B cell (primary cell): ENCODE measurements at regions not wholly inside any gene's neighbourhood (a gene's known extent, or its start where the extent isn't known, plus 50 kb on each side); places are given as distances from the start of the nearest gene placed in this dataset.

Experiments
- ATAC-seq: fragments of 200-7000 bp; cut with Tn5 transposase; one replicate; pipeline ENCODE4 v1.10.0; 2021; ENCODE audit warnings: low read depth, mild to moderate bottlenecking, moderate number of reproducible peaks, moderate library complexity
- CTCF ChIA-PET: fragments of 350-600 bp; sonication (Branson Sonifier 250); formaldehyde crosslinking; loops from one replicate; lab custom pipeline; 2021; ENCODE audit warnings: antibody characterized with exemption, inconsistent platforms; lab: Charles Lee
- POLR2A ChIA-PET: fragments of 350-600 bp; sonication (Branson Sonifier 250); formaldehyde crosslinking; loops from one replicate; lab custom pipeline; 2021; ENCODE audit warnings: antibody characterized with exemption; lab: Charles Lee
- DNase-seq: peaks from one replicate; pipeline ENCODE4 v3.0.0; 2013
- H2AFZ ChIP-seq: 2 replicates; pipeline ENCODE4 v1.6.1; 2012; ENCODE audit warnings: mild to moderate bottlenecking, low read depth, low read length; ENCODE audit not compliant: insufficient read depth, poor library complexity, severe bottlenecking
- H3K27ac ChIP-seq, 2 donors: 1 replicate in 1 of 2; 2 replicates in 1 of 2; pipeline ENCODE4 v1.5.1; 2012 to 2013; ENCODE audit warnings: low read length in 2 of 2, mild to moderate bottlenecking in 2 of 2, moderate library complexity in 1 of 2
- H3K27me3 ChIP-seq, 4 experiments: fragments of 200-600 bp in 1 of 4; sonication (generic) in 1 of 4; replicated peaks in 1 of 4; 1 replicate in 2 of 4; 2 replicates in 2 of 4; pipeline versions ENCODE4 v1.6.1 to v1.7.0; 2013 to 2016; ENCODE audit warnings: low read length in 3 of 4, mild to moderate bottlenecking in 2 of 4, mixed read lengths in 1 of 4, moderate library complexity in 1 of 4; ENCODE audit not compliant: insufficient read depth in 4 of 4, control insufficient read depth in 3 of 4; ENCODE audit errors: control extremely low read depth in 1 of 4
- H3K36me3 ChIP-seq, 2 experiments: replicated peaks in 1 of 2; 1 replicate in 1 of 2; 2 replicates in 1 of 2; pipeline versions ENCODE4 v1.6.1 to v1.7.1; 2013; ENCODE audit warnings: low read length in 1 of 2; ENCODE audit not compliant: insufficient read depth in 2 of 2, control insufficient read depth in 1 of 2; ENCODE audit errors: control extremely low read depth in 1 of 2, extremely low read depth in 1 of 2
- H3K4me1 ChIP-seq, 2 donors: fragments of 200-600 bp in 1 of 2; sonication (generic) in 1 of 2; 1 replicate in 1 of 2; 2 replicates in 1 of 2; pipeline versions ENCODE4 v1.5.1 to v1.6.1; 2013 to 2017; ENCODE audit warnings: low read length in 2 of 2; ENCODE audit not compliant: control insufficient read depth in 2 of 2, insufficient read depth in 2 of 2
- H3K4me2 ChIP-seq: replicated peaks from 2 replicates; pipeline ENCODE3; 2012; ENCODE audit warnings: mild to moderate bottlenecking, low read depth, low read length; ENCODE audit not compliant: poor library complexity, severe bottlenecking
- H3K4me3 ChIP-seq, 5 experiments: fragments of 200-600 bp in 1 of 5; sonication (generic) in 1 of 5; 1 replicate in 3 of 5; 2 replicates in 2 of 5; pipeline versions ENCODE4 v1.5.1 to v1.7.0; 2011 to 2016; ENCODE audit warnings: low read length in 4 of 5, mild to moderate bottlenecking in 4 of 5, low read depth in 2 of 5, control low read depth in 1 of 5, moderate library complexity in 1 of 5; ENCODE audit not compliant: insufficient read depth in 1 of 5; ENCODE audit errors: control extremely low read depth in 1 of 5, extremely low read depth in 1 of 5
- H3K79me2 ChIP-seq: fragments of 200-600 bp; sonication (generic); one replicate; pipeline ENCODE4 v1.6.0; 2016; ENCODE audit warnings: low read length; ENCODE audit not compliant: control insufficient read depth, insufficient read depth
- H3K9ac ChIP-seq: fragments of 200-600 bp; sonication (generic); 2 replicates; pipeline ENCODE4 v1.6.1; 2017; ENCODE audit warnings: mild to moderate bottlenecking, low read length, moderate library complexity
- H3K9me3 ChIP-seq, 3 donors: one replicate each; pipeline versions ENCODE4 v1.6.1 to v1.7.1; 2013; ENCODE audit warnings: low read length in 2 of 3; ENCODE audit not compliant: control insufficient read depth in 2 of 3, insufficient read depth in 1 of 3; ENCODE audit errors: control extremely low read depth in 1 of 3
- H4K20me1 ChIP-seq: 2 replicates; pipeline ENCODE4 v1.6.0; 2012; ENCODE audit warnings: mild to moderate bottlenecking, low read length; ENCODE audit not compliant: insufficient read depth, control insufficient read depth, poor library complexity, severe bottlenecking
- H3K27ac Mint-ChIP-seq: one replicate; pipeline ENCODE4 v1.8.0; 2021; ENCODE audit warnings: mixed read lengths
- H3K27me3 Mint-ChIP-seq: one replicate; pipeline ENCODE4 v1.8.0; 2021; ENCODE audit warnings: mixed read lengths
- H3K4me1 Mint-ChIP-seq: one replicate; pipeline ENCODE4 v1.8.0; 2021; ENCODE audit warnings: mixed read lengths
- H3K4me3 Mint-ChIP-seq: one replicate; pipeline ENCODE4 v1.8.0; 2021; ENCODE audit warnings: mixed read lengths
- H3K9me3 Mint-ChIP-seq: one replicate; pipeline ENCODE4 v1.8.0; 2022; ENCODE audit warnings: mixed read lengths; ENCODE audit not compliant: insufficient read depth
- EZH2 ChIP-seq: IDR thresholded peaks from 2 replicates; pipeline ENCODE4 v1.6.1; 2012; ENCODE audit warnings: borderline replicate concordance, low read depth, mild to moderate bottlenecking, moderate library complexity, low read length; ENCODE audit not compliant: insufficient read depth, poor library complexity, severe bottlenecking
- WGBS: methylation state at CpG from one replicate; pipeline ENCODE4 v1.1.5; 2013; ENCODE audit warnings: missing lambda C conversion rate; ENCODE audit not compliant: insufficient coverage; 5-methylcytosine and 5-hydroxymethylcytosine counted together
- intact Hi-C: fragments of 100-400 bp; cut with micrococcal nuclease; formaldehyde crosslinking; loops from one replicate; pipeline ENCODE4 v1.10.0; 2022
- TF ChIP-seq, protein P1 (sequence below): fragments of 200-600 bp; IDR thresholded peaks from one replicate; pipeline ENCODE4 v1.8.0; 2022; ENCODE audit warnings: antibody characterized with exemption, mild to moderate bottlenecking

DNA sequence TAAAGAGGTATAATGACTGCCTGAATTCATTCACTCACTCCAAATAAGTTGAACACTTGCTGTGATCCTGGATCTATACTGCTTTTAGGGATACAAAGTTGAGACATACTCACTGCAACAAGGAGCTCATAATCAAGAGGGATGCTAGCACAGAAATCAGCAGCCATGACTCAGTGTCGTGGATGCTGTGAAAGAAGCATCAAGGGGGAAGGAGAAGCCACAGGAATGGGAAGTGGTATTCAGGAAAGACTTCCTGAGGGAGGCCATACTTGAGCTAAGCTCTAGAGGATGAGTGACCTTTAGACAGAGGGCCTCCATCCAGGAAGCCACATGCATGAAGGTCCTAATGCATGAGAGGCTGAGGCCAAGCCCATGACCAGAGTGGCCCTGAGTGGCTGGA is 245.7 kb upstream of the RORA start:
- Histone ChIP-seq H3K27me3 (no peaks in the 10 kb centered on the region), H3K4me3 (no peak overlapping the region), H3K27ac (no peak overlapping the region), H2AFZ (no peak overlapping the region), H4K20me1 (no peaks in the 10 kb centered on the region), H3K9me3 (no peaks in the 10 kb centered on the region), H3K79me2 (no peaks in the 10 kb centered on the region), H3K36me3 (no peaks in the 10 kb centered on the region), H3K4me1 (no peaks in the 10 kb centered on the region), H3K4me2 (no peak overlapping the region), H3K9ac (no peak overlapping the region)
- ChIA-PET POLR2A (no interaction called here), CTCF (interaction anchor here (0.7 kb wide), 1 partner anchor 57 kb away, joined by 4 read pairs; no protein-coding TSS in a partner anchor)
- intact Hi-C loops, result no loop called here
- 86% methylated on average over 1 of the region's 1 CpG for WGBS
- H3K27me3 Mint-ChIP-seq, result peaks cover 14% of the 10 kb centered on the region
- ATAC-seq (no peak), DNase-seq (no peak)
- H3K4me3 Mint-ChIP-seq, result no peak overlapping the region
- H3K27ac Mint-ChIP-seq, result peak overlapping the region; percentile 12
- no peaks in the 10 kb centered on the region for H3K9me3 Mint-ChIP-seq
- TF ChIP-seq, protein P1, sequence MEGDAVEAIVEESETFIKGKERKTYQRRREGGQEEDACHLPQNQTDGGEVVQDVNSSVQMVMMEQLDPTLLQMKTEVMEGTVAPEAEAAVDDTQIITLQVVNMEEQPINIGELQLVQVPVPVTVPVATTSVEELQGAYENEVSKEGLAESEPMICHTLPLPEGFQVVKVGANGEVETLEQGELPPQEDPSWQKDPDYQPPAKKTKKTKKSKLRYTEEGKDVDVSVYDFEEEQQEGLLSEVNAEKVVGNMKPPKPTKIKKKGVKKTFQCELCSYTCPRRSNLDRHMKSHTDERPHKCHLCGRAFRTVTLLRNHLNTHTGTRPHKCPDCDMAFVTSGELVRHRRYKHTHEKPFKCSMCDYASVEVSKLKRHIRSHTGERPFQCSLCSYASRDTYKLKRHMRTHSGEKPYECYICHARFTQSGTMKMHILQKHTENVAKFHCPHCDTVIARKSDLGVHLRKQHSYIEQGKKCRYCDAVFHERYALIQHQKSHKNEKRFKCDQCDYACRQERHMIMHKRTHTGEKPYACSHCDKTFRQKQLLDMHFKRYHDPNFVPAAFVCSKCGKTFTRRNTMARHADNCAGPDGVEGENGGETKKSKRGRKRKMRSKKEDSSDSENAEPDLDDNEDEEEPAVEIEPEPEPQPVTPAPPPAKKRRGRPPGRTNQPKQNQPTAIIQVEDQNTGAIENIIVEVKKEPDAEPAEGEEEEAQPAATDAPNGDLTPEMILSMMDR, result no peak
- no peak for TF ChIP-seq EZH2
- H3K4me1 Mint-ChIP-seq, result no peaks in the 10 kb centered on the region

DNA sequence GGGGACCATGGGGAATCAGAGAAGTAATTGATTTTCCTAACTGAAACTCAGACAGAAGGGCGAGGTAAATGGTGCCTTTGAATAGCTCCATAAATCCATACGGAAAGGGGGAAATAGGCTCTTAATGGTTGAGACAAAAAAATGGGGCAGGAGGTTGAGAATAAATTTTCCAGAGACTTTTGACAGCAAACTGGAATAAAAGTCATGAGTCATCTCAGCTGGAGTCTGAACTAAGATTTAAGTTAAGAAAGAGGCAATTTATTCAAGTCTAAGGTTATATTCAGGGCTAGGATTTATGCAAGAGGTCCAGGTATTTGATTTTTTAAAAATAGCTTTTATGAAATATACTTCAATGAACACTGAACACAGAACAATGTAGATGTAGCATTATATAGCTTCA is 238.7 kb upstream of the RORA start:
- Histone ChIP-seq H3K27me3 (no peaks in the 10 kb centered on the region), H3K4me2 (no peak overlapping the region), H3K9ac (no peak overlapping the region), H3K4me1 (no peaks in the 10 kb centered on the region), H3K27ac (no peak overlapping the region), H4K20me1 (no peaks in the 10 kb centered on the region), H3K36me3 (no peaks in the 10 kb centered on the region), H3K79me2 (no peaks in the 10 kb centered on the region), H2AFZ (no peak overlapping the region), H3K4me3 (no peak overlapping the region), H3K9me3 (no peaks in the 10 kb centered on the region)
- ChIA-PET POLR2A (no interaction called here), CTCF (no interaction called here)
- Mint-ChIP-seq H3K27me3 (peaks cover 11% of the 10 kb centered on the region), H3K4me1 (no peaks in the 10 kb centered on the region), H3K27ac (no peak overlapping the region), H3K9me3 (no peaks in the 10 kb centered on the region), H3K4me3 (no peak overlapping the region)
- intact Hi-C loops, result no loop called here
- ATAC-seq (no peak), DNase-seq (no peak)
- TF ChIP-seq EZH2, result no peak
- TF ChIP-seq, protein P1, result no peak
- 43% methylated on average over 2 of the region's 2 CpGs for WGBS
